IMR-90 (cell line): ENCODE measurements at regions not wholly inside any gene's neighbourhood (a gene's known extent, or its start where the extent isn't known, plus 50 kb on each side); places are given as distances from the start of the nearest gene placed in this dataset.

ENCODE experiments used
- ATAC-seq: fragments of 200-7000 bp; cut with Tn5 transposase; 2 replicates; pipeline ENCODE4 v1.9.1; 2020; ENCODE audit warnings: low read depth, mild to moderate bottlenecking, moderate library complexity
- BruUV-seq: library from RNA; stranded (reverse); fragments of 400-500 nt; replicated peaks from 2 replicates; lab custom pipeline; 2021; lab: Mats Ljungman, UMichigan
- CTCF ChIA-PET: fragments of 300-600 bp; formaldehyde crosslinking; extraction: SDS; loops from one replicate; lab custom pipeline; 2021; ENCODE audit warnings: antibody characterized with exemption; lab: Yijun Ruan, JAX
- POLR2A ChIA-PET: fragments of 300-600 bp; sonication (Branson Sonifier 250); formaldehyde crosslinking; loops from one replicate; lab custom pipeline; 2022; ENCODE audit warnings: antibody characterized with exemption; ENCODE audit not compliant: unreplicated experiment; lab: Charles Lee
- DNase-seq: peaks from one replicate; pipeline ENCODE4 v3.0.0; 2013
- H2AFZ ChIP-seq: replicated peaks from 2 replicates; pipeline ENCODE3; 2013; ENCODE audit warnings: low read length, mild to moderate bottlenecking; ENCODE audit not compliant: poor library complexity
- H2AK5ac ChIP-seq: 2 replicates; pipeline ENCODE4 v1.6.1; 2013; ENCODE audit warnings: low read depth, low read length, inconsistent platforms
- H2AK9ac ChIP-seq: replicated peaks from 2 replicates; pipeline ENCODE3; 2013; ENCODE audit warnings: mild to moderate bottlenecking, low read depth, low read length, moderate library complexity; ENCODE audit not compliant: poor library complexity
- H2BK120ac ChIP-seq: 2 replicates; pipeline ENCODE4 v1.6.1; 2013; ENCODE audit warnings: low read depth, low read length, inconsistent platforms
- H2BK15ac ChIP-seq: 3 replicates; pipeline ENCODE4 v1.6.1; 2013; ENCODE audit warnings: low read depth, low read length, inconsistent platforms
- H2BK20ac ChIP-seq: 2 replicates; pipeline ENCODE4 v1.6.1; 2013; ENCODE audit warnings: low read depth, mild to moderate bottlenecking, inconsistent platforms, low read length, moderate library complexity
- H2BK5ac ChIP-seq: 2 replicates; pipeline ENCODE4 v1.6.1; 2013; ENCODE audit warnings: mild to moderate bottlenecking, low read depth, low read length, inconsistent platforms; ENCODE audit not compliant: poor library complexity, severe bottlenecking
- H3K14ac ChIP-seq: replicated peaks from 2 replicates; pipeline ENCODE4 v1.6.1; 2013; ENCODE audit warnings: low read depth, low read length, inconsistent platforms
- H3K18ac ChIP-seq: 2 replicates; pipeline ENCODE4 v1.6.1; 2013; ENCODE audit warnings: low read depth, low read length, control low read depth
- H3K23ac ChIP-seq: 2 replicates; pipeline ENCODE4 v1.6.1; 2013; ENCODE audit warnings: low read depth, low read length, inconsistent platforms
- H3K27ac ChIP-seq: 2 replicates; pipeline ENCODE4 v1.5.1; 2013; ENCODE audit warnings: mild to moderate bottlenecking, control low read depth, low read length; ENCODE audit not compliant: insufficient read depth
- H3K27me3 ChIP-seq: 2 replicates; pipeline ENCODE4 v1.6.1; 2013; ENCODE audit warnings: low read length; ENCODE audit not compliant: control insufficient read depth, insufficient read depth
- H3K36me3 ChIP-seq: 2 replicates; pipeline ENCODE4 v1.6.1; 2013; ENCODE audit warnings: low read length, mixed read lengths; ENCODE audit not compliant: control insufficient read depth, insufficient read depth
- H3K4ac ChIP-seq: 2 replicates; pipeline ENCODE4 v1.6.1; 2013; ENCODE audit warnings: low read depth, low read length, inconsistent platforms
- H3K4me1 ChIP-seq: 2 replicates; pipeline ENCODE4 v1.6.1; 2013; ENCODE audit warnings: low read length, mixed read lengths; ENCODE audit not compliant: control insufficient read depth, insufficient read depth
- H3K4me2 ChIP-seq: 2 replicates; pipeline ENCODE4 v1.6.1; 2013; ENCODE audit warnings: low read depth, mild to moderate bottlenecking, control low read depth, low read length, moderate library complexity
- H3K4me3 ChIP-seq: 2 replicates; pipeline ENCODE4 v1.5.1; 2013; ENCODE audit warnings: low read depth, mild to moderate bottlenecking, control low read depth, low read length, moderate library complexity; ENCODE audit not compliant: insufficient read depth
- H3K56ac ChIP-seq: 2 replicates; pipeline ENCODE4 v1.6.1; 2013; ENCODE audit warnings: low read length, inconsistent platforms; ENCODE audit not compliant: insufficient read depth; ENCODE audit errors: extremely low read depth
- H3K79me1 ChIP-seq, 2 experiments: 2 replicates each; pipeline ENCODE4 v1.6.1; 2013; ENCODE audit warnings: low read length in 2 of 2, inconsistent platforms in 1 of 2, low read depth in 1 of 2
- H3K9ac ChIP-seq: 2 replicates; pipeline ENCODE4 v1.6.1; 2013; ENCODE audit warnings: low read depth, low read length, control low read depth
- H3K9me1 ChIP-seq: 2 replicates; pipeline ENCODE4 v1.6.1; 2013; ENCODE audit warnings: low read length, inconsistent platforms; ENCODE audit not compliant: insufficient read depth
- H3K9me3 ChIP-seq: 2 replicates; pipeline ENCODE4 v1.6.1; 2013; ENCODE audit warnings: low read length; ENCODE audit not compliant: control insufficient read depth, insufficient read depth
- H4K20me1 ChIP-seq: 2 replicates; pipeline ENCODE4 v1.6.1; 2013; ENCODE audit warnings: low read length, inconsistent platforms; ENCODE audit not compliant: insufficient read depth
- H4K5ac ChIP-seq: 2 replicates; pipeline ENCODE4 v1.6.1; 2013; ENCODE audit warnings: mild to moderate bottlenecking, low read depth, low read length, control low read depth
- H4K8ac ChIP-seq, 2 experiments: 2 replicates each; pipeline ENCODE4 v1.6.1; 2013; ENCODE audit warnings: low read depth in 2 of 2, low read length in 2 of 2, control low read depth in 1 of 2, inconsistent platforms in 1 of 2
- H4K91ac ChIP-seq: 2 replicates; pipeline ENCODE4 v1.6.1; 2013; ENCODE audit warnings: low read depth, low read length, inconsistent platforms; ENCODE audit not compliant: insufficient read depth
- BHLHE40 ChIP-seq: fragments of 150-350 bp; IDR thresholded peaks from 2 replicates; pipeline ENCODE4 v1.6.1; 2016; ENCODE audit warnings: mild to moderate bottlenecking, low read depth, low read length
- CEBPB ChIP-seq: IDR thresholded peaks from 2 replicates; pipeline ENCODE4 v1.6.1; 2012; ENCODE audit warnings: low read depth, low read length, improper control_type of control experiment
- FOS ChIP-seq: fragments of 150-350 bp; IDR thresholded peaks from 2 replicates; pipeline ENCODE4 v1.6.1; 2016; ENCODE audit warnings: low read depth, low read length
- RAD21 ChIP-seq: IDR thresholded peaks from 2 replicates; pipeline ENCODE4 v1.6.1; 2012; ENCODE audit warnings: low read length, improper control_type of control experiment
- RCOR1 ChIP-seq: IDR thresholded peaks from 2 replicates; pipeline ENCODE4 v1.6.1; 2012; ENCODE audit warnings: mild to moderate bottlenecking, low read length, improper control_type of control experiment; ENCODE audit not compliant: insufficient replicate concordance
- WGBS, 2 experiments: methylation state at CpG; one replicate each; pipeline versions ENCODE4 v1.1.5 to v1.1.7; 2013; ENCODE audit warnings: missing lambda C conversion rate in 2 of 2; ENCODE audit not compliant: insufficient read length in 1 of 2; ENCODE audit errors: extremely low coverage in 2 of 2; 5-methylcytosine and 5-hydroxymethylcytosine counted together
- dilution Hi-C: fragments of 300-500 bp; cut with HindIII; formaldehyde crosslinking; loops from one replicate; pipeline ENCODE4 v1.14.3; 2018; ENCODE audit warnings: low sequenced_read_pairs; ENCODE audit not compliant: unreplicated experiment
- in situ Hi-C: fragments of 300-500 bp; cut with MboI; formaldehyde crosslinking; loops from 3 replicates; pipeline ENCODE4 v1.14.3; 2019; ENCODE audit warnings: low sequenced_read_pairs, inconsistent platforms, mixed read lengths
- intact Hi-C: fragments of 100-400 bp; cut with micrococcal nuclease; formaldehyde crosslinking; loops from 2 replicates; pipeline ENCODE4 v1.10.0; 2022

- Histone ChIP-seq H3K27me3 (no peaks in the 10 kb centered on the region), H3K4ac (no peak overlapping the region), H4K8ac (no peak overlapping the region), H3K9me3 (peaks cover 3% of the 10 kb centered on the region; the same call in 1 of the 2 replicates), H4K20me1 (no peaks in the 10 kb centered on the region), H2BK15ac (no peak overlapping the region), H2AFZ (no peak overlapping the region), H2BK20ac (no peak overlapping the region), H3K4me2 (no peak overlapping the region), H3K9me1 (no peaks in the 10 kb centered on the region), H4K5ac (no peak overlapping the region), H3K27ac (no peak overlapping the region), H2AK5ac (no peak overlapping the region), H3K56ac (no peak overlapping the region), H3K36me3 (no peaks in the 10 kb centered on the region), H3K79me1 (no peaks in the 10 kb centered on the region), H3K9ac (no peak overlapping the region), H4K91ac (no peak overlapping the region), H3K23ac (no peak overlapping the region), H2AK9ac (no peak overlapping the region), H3K14ac (no peak overlapping the region), H2BK5ac (no peak overlapping the region), H2BK120ac (no peak overlapping the region), H3K18ac (no peak overlapping the region), H3K4me1 (no peaks in the 10 kb centered on the region), H3K4me3 (no peak overlapping the region)
- WGBS, 2 experiments: no CpG with 5 or more reads among the region's 3 CpGs
- in situ Hi-C loops (no loop called here), intact Hi-C loops (no loop called here), dilution Hi-C loops (no loop called here)
- BruUV-seq: no TSS peak
- TF ChIP-seq BHLHE40 (no peak), FOS (no peak), RAD21 (no peak), RCOR1 (no peak), CEBPB (0 out of 2 replicates have a peak, but pooled peaks have one; percentile 22)
- ChIA-PET CTCF (no interaction called here), POLR2A (no interaction called here)
- DNase-seq (no peak), ATAC-seq (no peak)
Observed at GRCh38 chr3:68676136-68676535, 256.2 kb downstream of the TAFA4 start.
